ENCODE measurements at regions not wholly inside any gene's neighbourhood (a gene's known extent, or its start where the extent isn't known, plus 50 kb on each side); places are given as distances from the start of the nearest gene placed in this dataset.

- no peak for TF ChIP-seq CTCF (IDR thresholded peaks at IDR 0.05)
- no peak for TF ChIP-seq ZFX (IDR thresholded peaks at IDR 0.05; ENCODE audit: borderline replicate concordance)
Measured at GRCh38 chr11:92692826-92693546, 276.5 kb upstream of the MTNR1B start.
